HG03575 (cell line): ENCODE measurements at regions not wholly inside any gene's neighbourhood (a gene's known extent, or its start where the extent isn't known, plus 50 kb on each side); places are given as distances from the start of the nearest gene placed in this dataset.
"Not testable (repeated sequence)": the region's sequence is repeated elsewhere in the genome, so short reads cannot be mapped to it uniquely, and the experiment has no call there.

ENCODE experiments used
- ATAC-seq: cut with Tn5 transposase; IDR thresholded peaks from one replicate; pipeline ENCODE4 v1.9.1; 2021; ENCODE audit not compliant: unreplicated experiment, insufficient number of reproducible peaks, low FRiP score; ENCODE audit errors: extremely low read depth

DNA sequence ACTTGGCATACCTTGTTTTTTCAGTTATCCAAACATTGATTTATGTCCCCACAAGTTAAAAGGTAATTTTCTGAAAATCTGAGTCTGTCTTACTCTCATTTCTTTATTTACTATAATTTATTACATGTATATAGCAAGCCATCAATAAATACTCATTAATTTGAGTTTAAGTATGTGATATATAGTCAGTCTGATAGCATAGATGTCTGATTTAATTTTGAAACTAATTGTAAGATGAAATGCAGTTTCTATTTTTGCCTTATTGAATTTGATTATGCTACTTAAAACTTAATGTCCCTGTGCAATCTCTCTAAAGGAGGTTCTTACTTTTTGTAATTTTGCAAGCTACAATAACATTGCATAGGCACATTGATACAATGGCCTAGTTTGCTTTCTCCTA is 2418.6 kb downstream of the ARAP2 start:
- no peak for ATAC-seq

DNA sequence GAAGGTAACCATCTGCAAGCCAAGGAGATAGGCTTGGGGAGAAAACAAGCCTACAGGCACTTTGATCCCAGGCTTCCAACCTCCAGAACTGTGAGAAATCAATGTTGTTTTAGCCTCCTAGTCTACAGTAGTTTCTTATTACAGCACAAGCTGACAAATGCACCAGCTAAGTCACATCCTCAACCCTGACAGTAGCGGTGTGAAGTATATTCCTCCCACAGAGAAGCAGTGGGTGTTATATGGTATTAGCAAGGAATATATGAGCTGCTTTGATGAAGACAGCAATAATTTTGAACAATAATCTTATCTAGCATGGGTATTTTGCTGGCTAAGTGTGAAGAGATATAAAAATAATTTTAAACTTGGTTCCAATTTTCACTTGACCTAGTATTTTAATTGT is 2415.0 kb downstream of the ARAP2 start:
- not testable (repeated sequence) for ATAC-seq

DNA sequence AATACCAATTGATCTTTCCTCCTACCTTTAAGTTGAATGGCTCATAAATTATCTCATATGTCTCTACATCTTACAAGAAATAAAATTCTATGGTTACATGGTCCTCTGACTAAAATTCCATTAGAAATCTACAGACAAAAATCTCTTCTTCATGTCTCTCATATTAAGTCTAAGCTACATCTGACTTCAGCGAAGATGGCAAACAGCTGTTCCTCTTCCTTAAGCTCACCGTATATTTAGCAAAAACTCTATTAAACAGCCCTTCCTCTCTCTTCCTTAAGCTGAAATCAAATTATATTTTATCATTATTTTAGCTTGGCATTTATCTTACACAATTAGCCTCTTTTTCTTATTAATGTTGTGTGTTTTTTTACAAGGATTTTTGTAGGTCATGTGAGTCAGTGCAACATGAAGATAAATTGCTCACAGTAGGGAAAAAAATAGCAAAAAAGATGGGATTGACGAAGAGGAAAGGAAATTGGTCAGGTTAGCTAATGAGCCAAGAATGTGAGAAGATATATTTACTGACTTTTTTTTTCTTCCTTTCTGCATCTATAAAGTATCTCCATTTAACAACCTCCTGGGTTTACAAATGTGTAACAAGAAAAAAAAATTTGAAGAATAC is 2412.8 kb downstream of the ARAP2 start:
- no peak for ATAC-seq

DNA sequence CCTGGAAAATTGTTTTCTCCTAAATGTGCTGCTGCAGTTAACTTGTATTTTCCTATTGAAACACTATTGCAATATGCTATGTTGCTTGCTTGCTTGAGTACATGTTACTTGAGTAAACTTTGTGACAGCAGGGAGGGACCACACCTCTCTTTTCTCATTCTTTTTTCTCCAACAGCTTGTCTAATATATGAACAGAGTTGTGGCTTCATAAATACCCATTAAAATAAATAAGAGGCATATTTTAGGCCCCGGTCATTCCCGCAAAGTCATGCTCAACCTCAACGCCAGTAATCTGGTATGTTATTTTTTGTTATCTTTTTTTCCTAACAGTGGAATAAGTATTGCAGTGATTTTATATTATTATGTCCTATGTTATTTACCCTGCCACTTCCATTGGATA is 2408.6 kb downstream of the ARAP2 start:
- ATAC-seq: not testable (repeated sequence)

DNA sequence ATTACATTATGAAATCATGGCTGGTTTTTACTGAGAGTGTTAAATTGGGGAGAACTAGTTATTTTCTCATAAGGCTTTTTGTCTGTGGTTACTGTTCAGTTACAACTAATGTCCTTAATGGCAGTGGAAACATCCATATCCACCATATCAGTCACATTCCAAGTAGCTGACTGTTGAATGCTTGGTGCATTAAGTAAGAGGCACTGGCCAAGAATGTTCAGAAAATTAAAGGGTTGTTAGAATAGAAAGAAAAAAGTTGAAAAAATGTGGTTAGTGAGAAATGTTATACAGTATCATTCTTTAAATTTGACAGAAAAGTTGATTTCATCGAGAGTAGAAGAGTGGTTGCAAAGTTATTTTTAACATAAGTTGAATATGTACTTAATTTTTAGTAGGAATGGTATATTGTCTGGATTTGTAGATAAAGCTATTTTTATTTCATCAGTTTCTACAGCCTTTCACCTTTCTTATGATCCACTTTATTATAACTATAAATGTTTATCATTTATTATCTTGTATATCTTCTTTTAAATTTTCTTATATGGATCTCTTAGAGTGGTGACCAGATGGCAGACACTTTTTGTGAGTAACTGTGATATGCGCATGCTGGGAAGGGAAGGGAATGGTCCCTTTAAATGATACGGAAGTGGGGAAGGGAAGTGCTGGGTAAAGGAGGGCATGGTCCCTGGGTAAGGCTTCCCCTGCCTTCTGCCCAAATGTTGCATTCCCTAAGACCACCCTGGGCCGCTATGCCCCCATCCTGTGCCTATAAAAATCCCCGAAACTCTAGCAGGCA is 2407.1 kb downstream of the ARAP2 start:
- no peak for ATAC-seq

DNA sequence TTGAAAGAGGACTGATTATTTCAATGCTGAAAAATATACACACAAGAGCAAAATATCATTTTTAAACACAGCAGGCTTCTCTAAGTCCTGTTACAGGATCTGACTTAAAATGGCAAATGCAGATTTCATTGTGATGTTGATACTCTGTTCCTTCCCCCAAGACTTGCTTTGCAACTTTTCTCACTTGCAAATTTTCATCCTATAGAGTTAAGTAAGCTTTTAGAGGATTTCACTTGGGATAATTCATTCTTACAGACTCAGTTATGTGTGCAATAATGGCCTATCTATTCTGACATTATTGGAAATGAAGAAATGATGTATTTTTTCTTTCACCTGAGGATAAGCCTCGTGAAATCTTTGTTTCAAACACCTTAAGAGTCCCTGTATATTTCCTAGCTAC is 2403.2 kb downstream of the ARAP2 start:
- ATAC-seq: no peak

DNA sequence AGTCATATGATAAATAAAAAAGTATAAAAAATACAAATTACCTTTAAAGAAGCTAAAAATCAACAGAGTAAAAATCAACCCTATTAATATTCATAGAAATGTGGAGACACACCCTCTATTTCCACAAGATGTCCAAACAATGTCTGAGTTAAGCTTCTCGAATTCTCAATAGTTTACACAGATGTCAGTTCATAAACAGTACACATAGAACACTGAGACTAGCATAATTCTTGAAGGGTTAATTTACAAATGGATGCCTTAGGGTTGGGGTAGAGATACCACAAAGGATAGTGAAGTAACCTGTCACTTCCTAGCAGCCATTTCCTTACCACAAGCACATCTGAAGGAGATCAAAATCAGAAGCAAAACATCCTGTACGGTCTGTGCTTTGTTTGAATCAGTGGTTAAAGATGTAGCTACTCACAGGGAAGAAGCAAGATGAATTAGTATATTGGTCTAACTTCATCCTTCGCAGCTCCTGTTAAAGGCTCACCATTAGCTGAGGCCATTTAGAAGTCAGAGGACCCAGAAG is 2393.9 kb downstream of the ARAP2 start:
- ATAC-seq: no peak

DNA sequence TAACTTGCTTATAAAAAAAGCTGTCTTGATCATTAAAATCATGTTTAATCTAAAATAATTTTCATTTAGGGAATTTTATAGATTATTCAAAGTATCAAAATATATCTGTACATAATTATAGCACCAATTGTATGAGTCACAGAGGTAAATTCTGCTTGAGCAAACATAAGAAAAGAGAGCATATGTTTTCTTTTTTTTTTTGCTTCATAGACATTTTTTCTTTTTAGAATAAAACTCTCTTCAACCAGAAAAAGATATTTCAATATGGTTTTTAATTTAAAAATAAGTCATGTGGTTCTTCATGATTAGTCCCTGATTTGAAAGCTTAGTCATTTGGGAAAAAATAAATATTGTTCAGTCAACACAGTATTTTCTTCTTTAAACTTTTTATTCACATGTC is 2390.6 kb downstream of the ARAP2 start:
- not testable (repeated sequence) for ATAC-seq

DNA sequence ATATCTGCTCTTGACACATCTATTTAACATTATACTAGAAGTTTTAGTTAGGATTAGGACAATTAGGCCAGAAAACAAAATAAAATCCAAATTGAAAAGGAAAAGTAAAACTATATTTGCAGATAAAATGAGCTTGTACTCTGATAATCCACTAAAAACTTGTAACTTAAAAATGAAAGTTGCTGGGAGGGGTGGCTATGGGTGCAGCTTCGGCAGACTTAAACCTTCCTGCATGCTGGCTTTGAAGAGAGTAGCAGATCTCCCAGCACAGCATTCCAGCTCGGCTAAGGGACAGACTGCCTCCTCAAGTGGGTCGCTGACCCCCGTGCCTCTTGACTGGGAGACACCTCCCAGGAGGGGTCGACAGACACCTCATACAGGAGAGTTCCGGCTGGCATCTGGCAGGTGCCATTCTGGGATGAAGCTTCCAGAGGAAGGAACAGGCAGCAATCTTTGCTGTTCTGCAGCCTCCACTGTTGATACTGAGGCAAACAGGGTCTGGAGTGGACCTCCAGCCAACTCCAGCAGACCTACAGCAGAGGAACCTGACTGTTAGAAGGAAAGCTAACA is 2379.9 kb downstream of the ARAP2 start:
- no peak for ATAC-seq

DNA sequence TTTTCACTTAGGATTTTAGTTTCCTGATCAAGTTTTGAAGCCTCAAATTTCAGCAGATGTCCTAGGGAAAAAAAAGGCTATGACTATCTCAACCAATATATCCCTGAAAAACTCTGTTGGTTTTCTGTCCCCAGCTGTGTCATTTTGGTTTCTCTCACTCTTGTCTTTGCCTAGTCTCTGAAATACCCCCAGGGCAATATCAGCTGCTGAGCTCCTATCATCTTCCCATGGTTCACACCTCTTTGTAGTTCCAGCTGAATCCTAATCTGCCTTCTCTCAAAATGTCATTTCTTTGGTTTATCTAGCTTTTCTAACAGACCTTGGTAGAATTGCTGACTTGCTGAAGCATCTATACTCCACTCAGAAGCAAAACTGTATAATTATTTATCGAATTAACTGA is 2370.5 kb downstream of the ARAP2 start:
- no peak for ATAC-seq

DNA sequence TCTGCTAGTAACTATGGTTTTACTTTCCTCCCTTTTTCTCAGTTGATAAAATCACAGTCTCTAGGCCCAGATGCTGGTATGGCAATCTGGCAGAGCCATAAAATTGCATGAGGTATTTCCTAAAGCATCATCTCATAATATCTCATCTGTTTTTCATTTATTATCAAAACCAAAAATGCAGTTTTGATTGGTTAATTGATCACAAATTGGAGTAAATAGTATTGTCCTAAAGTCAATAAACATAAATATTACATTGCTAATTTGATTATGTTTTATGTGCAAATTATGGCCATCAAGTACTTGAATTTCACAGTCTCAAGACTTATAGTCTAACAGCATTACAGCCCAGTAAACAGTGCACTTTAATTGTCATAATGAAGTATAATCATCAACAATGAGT is 2365.6 kb downstream of the ARAP2 start:
- no peak for ATAC-seq

DNA sequence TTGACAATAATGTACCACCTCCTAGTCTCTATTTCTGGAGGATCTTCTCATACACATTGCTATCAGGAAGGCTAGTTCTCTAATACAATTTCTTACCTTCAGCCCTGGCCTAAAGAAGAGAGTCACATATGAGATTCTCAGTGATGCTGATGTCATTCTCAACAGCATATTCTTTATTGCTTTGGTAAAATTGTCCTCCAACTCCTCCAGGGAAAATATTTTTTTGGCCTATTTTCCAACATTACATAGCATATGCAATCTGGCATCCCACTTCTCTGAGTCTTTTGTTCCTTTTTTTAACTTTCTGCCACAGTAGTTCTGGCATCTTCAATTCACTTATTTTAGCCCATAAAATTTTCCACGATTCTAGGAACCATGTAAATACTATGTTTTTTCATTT is 2363.1 kb downstream of the ARAP2 start:
- no peak for ATAC-seq

DNA sequence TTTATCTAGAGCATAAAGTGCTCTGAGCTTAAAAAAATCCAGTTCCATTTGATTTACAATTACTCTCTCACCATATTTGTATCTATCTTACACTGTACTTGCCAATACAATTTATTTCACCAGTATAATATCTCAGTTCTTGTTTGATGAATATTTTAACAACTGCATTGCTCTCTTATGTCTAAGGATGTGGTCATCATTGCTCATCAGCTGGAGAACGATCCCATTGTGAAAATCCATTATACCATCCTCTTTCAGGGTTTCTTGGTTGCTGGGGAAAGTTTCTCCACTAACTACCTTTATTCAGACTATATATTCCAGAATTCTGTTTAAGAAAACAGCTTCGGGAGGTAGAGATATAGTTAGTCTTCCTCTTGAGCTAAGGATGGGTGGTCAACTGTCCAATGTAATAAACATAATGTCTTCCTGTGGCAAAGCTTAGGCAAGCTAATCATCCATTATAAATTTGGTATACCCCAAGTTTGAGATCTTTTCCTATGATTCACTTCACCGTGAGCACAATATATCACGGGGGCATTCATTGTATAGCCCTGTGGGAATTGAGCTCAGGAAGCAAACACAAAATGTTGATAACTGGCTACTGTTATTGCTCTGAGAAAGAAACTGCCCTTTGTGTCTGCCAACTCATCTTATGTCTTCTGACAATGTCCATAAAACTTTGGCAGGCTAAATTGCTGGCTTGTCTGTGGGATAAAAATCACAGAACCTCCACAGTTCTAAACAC is 2361.9 kb downstream of the ARAP2 start:
- no peak for ATAC-seq

DNA sequence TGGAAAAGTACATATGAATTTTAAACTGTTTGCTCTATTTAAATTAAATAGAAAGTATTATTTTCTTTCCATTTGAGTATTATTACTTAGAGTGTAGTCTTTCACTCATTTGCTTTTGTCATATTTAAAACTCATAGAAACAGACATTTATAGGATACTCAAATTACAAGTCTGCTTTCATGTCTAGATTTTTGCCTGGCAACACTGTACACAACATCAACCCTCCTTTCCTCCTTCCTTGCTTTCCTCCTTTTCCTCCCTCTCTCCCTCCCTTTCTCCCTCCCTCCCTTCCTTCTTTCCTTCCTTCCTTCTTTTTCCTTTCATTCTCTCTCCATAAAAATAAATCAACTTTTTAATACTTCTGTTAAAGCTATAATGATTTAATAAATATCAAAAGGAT is 2361.2 kb downstream of the ARAP2 start:
- ATAC-seq: no peak

DNA sequence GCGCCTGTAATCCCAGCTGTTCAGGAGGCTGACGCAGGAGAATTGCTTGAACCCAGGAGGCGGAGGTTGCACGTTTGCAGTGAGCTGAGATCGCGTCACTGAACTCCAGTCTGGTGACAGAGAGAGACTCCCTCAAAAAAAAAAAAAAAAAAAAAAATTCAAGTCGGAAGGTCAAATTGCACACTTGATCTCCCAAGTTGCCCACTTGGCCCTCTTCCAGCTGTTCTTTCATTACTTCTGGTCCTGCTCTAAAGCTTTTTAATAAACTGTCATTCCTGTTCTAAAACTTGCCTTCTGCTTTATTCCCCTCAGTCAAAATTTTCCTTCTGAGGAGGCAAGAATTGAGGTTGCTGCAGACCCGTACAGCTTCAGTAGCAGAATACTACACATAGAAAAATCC is 2358.0 kb downstream of the ARAP2 start:
- no peak for ATAC-seq

DNA sequence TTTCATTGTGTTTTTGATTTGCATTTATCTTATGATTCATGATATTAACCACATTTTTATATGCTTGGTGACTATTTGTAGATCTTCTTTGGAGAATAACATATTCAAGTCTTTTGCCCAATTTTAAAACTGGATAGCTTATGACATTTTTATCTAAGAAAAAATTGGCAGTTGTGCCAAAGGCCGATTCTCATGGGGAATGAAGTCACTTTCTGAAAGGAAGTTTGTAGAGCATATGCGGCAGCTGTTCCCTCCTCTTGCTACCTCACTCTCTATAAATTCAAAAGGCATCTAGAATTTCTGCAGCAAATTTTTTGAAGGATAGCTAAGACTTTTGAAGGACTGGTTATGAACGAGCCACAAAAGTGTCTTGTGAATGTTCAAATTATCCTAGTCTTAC is 2353.5 kb downstream of the ARAP2 start:
- no peak for ATAC-seq

DNA sequence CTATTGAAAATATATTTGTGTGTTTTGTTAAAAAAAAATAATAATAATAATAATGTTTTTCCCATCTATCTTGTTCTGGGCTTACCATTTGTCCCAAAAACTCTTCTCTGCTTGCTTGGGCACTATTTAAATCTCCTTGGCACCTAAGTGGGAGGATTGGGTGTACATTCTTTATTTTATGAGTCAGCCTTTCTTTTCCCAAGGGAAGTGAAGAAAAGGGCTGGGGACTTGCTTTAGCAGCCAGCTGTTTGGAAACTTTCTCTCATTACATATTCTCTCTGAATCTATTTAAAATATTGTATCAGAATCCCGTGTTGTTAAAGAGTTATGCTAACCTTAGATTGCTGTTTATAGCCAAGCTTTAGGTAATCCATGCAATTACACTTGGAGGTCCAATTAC is 2332.4 kb downstream of the ARAP2 start:
- ATAC-seq: no peak

DNA sequence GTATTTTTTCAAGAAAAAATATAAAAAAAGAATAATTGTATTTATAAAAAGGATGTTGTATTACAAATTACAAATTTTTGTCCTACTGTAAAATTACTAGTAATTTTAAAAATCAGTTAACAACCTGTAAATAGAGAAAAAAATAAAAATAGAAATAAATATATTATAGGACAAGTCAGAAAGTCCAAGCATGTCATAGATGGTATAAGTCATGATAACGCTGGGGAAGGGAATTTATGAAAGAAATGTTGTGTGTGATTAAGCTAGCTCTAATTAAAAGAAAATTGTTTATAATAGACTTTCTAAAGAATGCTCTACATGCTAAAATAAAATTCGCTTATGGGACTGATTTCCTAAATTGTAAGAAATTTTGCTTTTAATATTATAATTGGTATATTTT is 2329.9 kb downstream of the ARAP2 start:
- ATAC-seq: no peak

DNA sequence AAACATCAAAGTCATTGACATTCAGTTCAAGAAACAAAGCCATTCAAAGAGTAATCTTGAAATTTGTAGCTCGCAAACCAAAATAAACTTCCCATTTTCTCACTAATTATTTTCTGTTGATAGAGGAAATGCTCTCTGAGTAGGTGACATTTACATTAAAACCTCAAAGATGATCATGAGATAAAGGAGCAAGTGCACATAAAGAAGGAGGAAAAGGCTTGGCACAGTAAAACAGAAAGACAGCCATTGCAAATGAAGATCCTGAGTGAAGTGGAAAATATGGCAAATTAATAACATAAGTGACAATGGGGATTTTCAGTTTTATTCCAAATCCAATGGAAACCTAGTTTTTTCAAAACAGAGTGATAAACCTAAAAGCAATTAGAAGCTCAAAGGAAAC is 2320.8 kb downstream of the ARAP2 start:
- ATAC-seq: no peak

DNA sequence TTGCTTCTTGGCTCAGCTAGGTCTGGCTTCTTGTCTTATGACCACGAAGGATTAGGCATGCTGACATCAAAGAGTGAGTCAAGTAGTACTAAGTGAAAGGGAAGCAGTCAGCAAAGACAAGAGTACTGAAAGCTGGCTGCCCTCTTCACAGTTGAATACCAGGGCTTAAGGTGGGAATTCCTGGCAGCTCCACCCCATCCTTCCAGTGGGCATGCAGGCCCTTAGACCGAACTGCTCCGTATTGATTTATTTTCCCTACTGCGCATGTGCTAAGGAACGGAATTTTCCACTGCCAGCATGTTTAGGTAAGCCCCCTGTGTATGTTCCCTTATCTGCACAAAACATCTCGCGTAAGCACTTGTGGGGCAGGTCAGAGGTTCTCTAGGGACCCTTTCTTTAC is 2320.1 kb downstream of the ARAP2 start:
- no peak for ATAC-seq
